Activated CD4-positive, alpha-beta T cell treated with anti-CD3 and anti-CD28 coated beads, Interleukin-2, amount 10 ng/mL, durations not matched to agents 7 days and 5 days (primary cell): ENCODE measurements at regions not wholly inside any gene's neighbourhood (a gene's known extent, or its start where the extent isn't known, plus 50 kb on each side); places are given as distances from the start of the nearest gene placed in this dataset.

Experiments used
- CTCF ChIA-PET: fragments of 350-600 bp; sonication (Branson Sonifier 250); formaldehyde crosslinking; loops from one replicate; lab custom pipeline; 2021; ENCODE audit warnings: antibody characterized with exemption; lab: Charles Lee
- POLR2A ChIA-PET: fragments of 350-600 bp; sonication (Branson Sonifier 250); formaldehyde crosslinking; loops from one replicate; lab custom pipeline; 2021; ENCODE audit warnings: antibody characterized with exemption; lab: Charles Lee
- DNase-seq: peaks from one replicate; pipeline ENCODE4 v3.0.0-alpha.2; 2020
- H3K27ac Mint-ChIP-seq: one replicate; pipeline ENCODE4 v1.8.0; 2021; ENCODE audit warnings: mild to moderate bottlenecking, moderate library complexity, mixed read lengths
- H3K27me3 Mint-ChIP-seq: one replicate; pipeline ENCODE4 v1.8.0; 2021; ENCODE audit warnings: mixed read lengths
- H3K36me3 Mint-ChIP-seq: one replicate; pipeline ENCODE4 v1.8.0; 2021; ENCODE audit warnings: low read depth, mixed read lengths
- H3K4me1 Mint-ChIP-seq: one replicate; pipeline ENCODE4 v1.8.0; 2021; ENCODE audit warnings: mixed read lengths
- H3K4me3 Mint-ChIP-seq: one replicate; pipeline ENCODE4 v1.8.0; 2021; ENCODE audit warnings: mild to moderate bottlenecking, moderate library complexity, mixed read lengths
- H3K9me3 Mint-ChIP-seq: one replicate; pipeline ENCODE4 v1.8.0; 2021; ENCODE audit warnings: mixed read lengths

- Mint-ChIP-seq H3K36me3 (no peaks in the 10 kb centered on the region), H3K27ac (no peak overlapping the region), H3K4me1 (no peaks in the 10 kb centered on the region), H3K9me3 (no peaks in the 10 kb centered on the region), H3K27me3 (no peaks in the 10 kb centered on the region), H3K4me3 (no peak overlapping the region)
- no peak for DNase-seq
- ChIA-PET POLR2A (no interaction called here), CTCF (no interaction called here)
Measured at GRCh38 chrX:43313035-43313434, 343.1 kb upstream of the MAOA start.

GRCh38 chrX:43314525-43314924 lies 341.6 kb upstream of the MAOA start:
- DNase-seq: no peak
- Mint-ChIP-seq H3K4me1 (no peaks in the 10 kb centered on the region), H3K36me3 (no peaks in the 10 kb centered on the region), H3K27me3 (no peaks in the 10 kb centered on the region), H3K4me3 (no peak overlapping the region), H3K27ac (no peak overlapping the region), H3K9me3 (no peaks in the 10 kb centered on the region)
- ChIA-PET POLR2A (no interaction called here), CTCF (no interaction called here)

- POLR2A ChIA-PET: no interaction called here
- Mint-ChIP-seq H3K4me3 (no peak overlapping the region), H3K36me3 (no peaks in the 10 kb centered on the region), H3K9me3 (no peaks in the 10 kb centered on the region), H3K27me3 (no peaks in the 10 kb centered on the region), H3K27ac (no peak overlapping the region), H3K4me1 (no peaks in the 10 kb centered on the region)
- CTCF ChIA-PET: no interaction called here
- DNase-seq: no peak
Measured at GRCh38 chrX:43315622-43316021, 340.5 kb upstream of the MAOA start.

- no peak for DNase-seq
- Mint-ChIP-seq H3K4me3 (no peak overlapping the region), H3K9me3 (no peaks in the 10 kb centered on the region)
Measured at GRCh38 chrX:43316146-43316545, 340.0 kb upstream of the MAOA start.

GRCh38 chrX:43317378-43317777 lies 338.7 kb upstream of the MAOA start:
- H3K4me1 Mint-ChIP-seq: no peaks in the 10 kb centered on the region
- H3K27ac Mint-ChIP-seq: no peak overlapping the region
- no peaks in the 10 kb centered on the region for H3K27me3 Mint-ChIP-seq
- H3K4me3 Mint-ChIP-seq: no peak overlapping the region
- POLR2A ChIA-PET: no interaction called here
- H3K9me3 Mint-ChIP-seq: no peaks in the 10 kb centered on the region
- CTCF ChIA-PET: no interaction called here
- H3K36me3 Mint-ChIP-seq: no peaks in the 10 kb centered on the region
- DNase-seq: no peak

More at GRCh38 chrX:43316146-43316545, 340.0 kb upstream of the MAOA start:
- Mint-ChIP-seq H3K27me3 (no peaks in the 10 kb centered on the region), H3K27ac (no peak overlapping the region), H3K36me3 (no peaks in the 10 kb centered on the region), H3K4me1 (no peaks in the 10 kb centered on the region)
- ChIA-PET CTCF (no interaction called here), POLR2A (no interaction called here)

- H3K4me3 Mint-ChIP-seq: no peak overlapping the region
- ChIA-PET CTCF (no interaction called here), POLR2A (no interaction called here)
- H3K4me1 Mint-ChIP-seq: no peaks in the 10 kb centered on the region
- H3K9me3 Mint-ChIP-seq: peaks cover 4% of the 10 kb centered on the region
- H3K36me3 Mint-ChIP-seq: no peaks in the 10 kb centered on the region
- no peak overlapping the region for H3K27ac Mint-ChIP-seq
- DNase-seq: no peak
- no peaks in the 10 kb centered on the region for H3K27me3 Mint-ChIP-seq
Measured at GRCh38 chrX:43328358-43328946, 327.6 kb upstream of the MAOA start.

GRCh38 chrX:43333543-43333942 lies 322.6 kb upstream of the MAOA start:
- no peak overlapping the region for H3K27ac Mint-ChIP-seq

GRCh38 chrX:43345166-43345565 lies 310.9 kb upstream of the MAOA start:
- H3K36me3 Mint-ChIP-seq: no peaks in the 10 kb centered on the region
- POLR2A ChIA-PET: no interaction called here
- CTCF ChIA-PET: no interaction called here

More at GRCh38 chrX:43333543-43333942, 322.6 kb upstream of the MAOA start:
- ChIA-PET POLR2A (no interaction called here), CTCF (no interaction called here)
- H3K4me1 Mint-ChIP-seq: no peaks in the 10 kb centered on the region
- DNase-seq: no peak
- no peaks in the 10 kb centered on the region for H3K9me3 Mint-ChIP-seq
- no peaks in the 10 kb centered on the region for H3K36me3 Mint-ChIP-seq
- no peaks in the 10 kb centered on the region for H3K27me3 Mint-ChIP-seq
- no peak overlapping the region for H3K4me3 Mint-ChIP-seq

GRCh38 chrX:43349363-43349762 lies 306.7 kb upstream of the MAOA start:
- no peaks in the 10 kb centered on the region for H3K4me1 Mint-ChIP-seq
- no peak overlapping the region for H3K27ac Mint-ChIP-seq
- ChIA-PET POLR2A (no interaction called here), CTCF (interaction anchor here (0.8 to 2.0 kb wide), 2 partner anchors 208 to 1634 kb away, joined by 4 to 11 read pairs; no protein-coding TSS in a partner anchor)
- no peaks in the 10 kb centered on the region for H3K36me3 Mint-ChIP-seq
- H3K27me3 Mint-ChIP-seq: no peaks in the 10 kb centered on the region
- no peak overlapping the region for H3K4me3 Mint-ChIP-seq
- DNase-seq: peak; percentile 37
- H3K9me3 Mint-ChIP-seq: no peaks in the 10 kb centered on the region

More at GRCh38 chrX:43345166-43345565, 310.9 kb upstream of the MAOA start:
- no peak for DNase-seq
- Mint-ChIP-seq H3K4me3 (no peak overlapping the region), H3K27me3 (no peaks in the 10 kb centered on the region), H3K9me3 (no peaks in the 10 kb centered on the region), H3K27ac (no peak overlapping the region), H3K4me1 (no peaks in the 10 kb centered on the region)

- H3K36me3 Mint-ChIP-seq: no peaks in the 10 kb centered on the region
- no peak overlapping the region for H3K4me3 Mint-ChIP-seq
- H3K27ac Mint-ChIP-seq: no peak overlapping the region
- ChIA-PET POLR2A (no interaction called here), CTCF (no interaction called here)
- H3K9me3 Mint-ChIP-seq: no peaks in the 10 kb centered on the region
- no peaks in the 10 kb centered on the region for H3K4me1 Mint-ChIP-seq
- DNase-seq: no peak
- H3K27me3 Mint-ChIP-seq: no peaks in the 10 kb centered on the region
Measured at GRCh38 chrX:43350935-43351334, 305.2 kb upstream of the MAOA start.

GRCh38 chrX:43357741-43358140 lies 298.4 kb upstream of the MAOA start:
- CTCF ChIA-PET: interaction anchor here (0.6 kb wide), 1 partner anchor 15 kb away, joined by 3 read pairs; no protein-coding TSS in a partner anchor
- Mint-ChIP-seq H3K27me3 (no peaks in the 10 kb centered on the region), H3K36me3 (no peaks in the 10 kb centered on the region), H3K27ac (no peak overlapping the region), H3K4me1 (no peaks in the 10 kb centered on the region), H3K9me3 (no peaks in the 10 kb centered on the region), H3K4me3 (no peak overlapping the region)
- POLR2A ChIA-PET: no interaction called here
- no peak for DNase-seq

GRCh38 chrX:43373032-43373431 lies 283.1 kb upstream of the MAOA start:
- DNase-seq: no peak
- H3K4me1 Mint-ChIP-seq: no peaks in the 10 kb centered on the region
- ChIA-PET POLR2A (no interaction called here), CTCF (interaction anchor here (0.9 kb wide), 1 partner anchor 14 kb away, joined by 3 read pairs; no protein-coding TSS in a partner anchor)
- H3K36me3 Mint-ChIP-seq: no peaks in the 10 kb centered on the region
- no peak overlapping the region for H3K4me3 Mint-ChIP-seq
- H3K27ac Mint-ChIP-seq: no peak overlapping the region
- H3K27me3 Mint-ChIP-seq: no peaks in the 10 kb centered on the region
- no peaks in the 10 kb centered on the region for H3K9me3 Mint-ChIP-seq

- ChIA-PET POLR2A (no interaction called here), CTCF (no interaction called here)
- Mint-ChIP-seq H3K36me3 (no peaks in the 10 kb centered on the region), H3K4me1 (no peaks in the 10 kb centered on the region), H3K9me3 (no peaks in the 10 kb centered on the region), H3K27ac (no peak overlapping the region), H3K27me3 (no peaks in the 10 kb centered on the region), H3K4me3 (no peak overlapping the region)
- DNase-seq: no peak
Measured at GRCh38 chrX:43375136-43375535, 281.0 kb upstream of the MAOA start.

- CTCF ChIA-PET: no interaction called here
- H3K36me3 Mint-ChIP-seq: peaks cover 2% of the 10 kb centered on the region
- no peak overlapping the region for H3K27ac Mint-ChIP-seq
- no peak for DNase-seq
- H3K9me3 Mint-ChIP-seq: no peaks in the 10 kb centered on the region
- H3K4me3 Mint-ChIP-seq: no peak overlapping the region
- no peaks in the 10 kb centered on the region for H3K4me1 Mint-ChIP-seq
- POLR2A ChIA-PET: no interaction called here
- H3K27me3 Mint-ChIP-seq: no peaks in the 10 kb centered on the region
Measured at GRCh38 chrX:43380704-43381103, 275.4 kb upstream of the MAOA start.
